IMR-90 (cell line): ENCODE measurements at regions not wholly inside any gene's neighbourhood (a gene's known extent, or its start where the extent isn't known, plus 50 kb on each side); places are given as distances from the start of the nearest gene placed in this dataset.

Source experiments
- BHLHE40 ChIP-seq: fragments of 150-350 bp; IDR thresholded peaks from 2 replicates; pipeline ENCODE4 v1.6.1; 2016; ENCODE audit warnings: mild to moderate bottlenecking, low read depth, low read length
- CEBPB ChIP-seq: IDR thresholded peaks from 2 replicates; pipeline ENCODE4 v1.6.1; 2012; ENCODE audit warnings: low read depth, low read length, improper control_type of control experiment
- FOS ChIP-seq: fragments of 150-350 bp; IDR thresholded peaks from 2 replicates; pipeline ENCODE4 v1.6.1; 2016; ENCODE audit warnings: low read depth, low read length
- MAFK ChIP-seq: IDR thresholded peaks from 2 replicates; pipeline ENCODE4 v1.6.1; 2012; ENCODE audit warnings: low read depth, low read length, improper control_type of control experiment
- MAZ ChIP-seq: IDR thresholded peaks from 2 replicates; pipeline ENCODE4 v1.6.1; 2012; ENCODE audit warnings: low read depth, mild to moderate bottlenecking, low read length, improper control_type of control experiment, moderate library complexity, borderline replicate concordance
- MXI1 ChIP-seq: IDR thresholded peaks from 2 replicates; pipeline ENCODE4 v1.6.1; 2012; ENCODE audit warnings: low read depth, mild to moderate bottlenecking, low read length, moderate library complexity, borderline replicate concordance
- NFE2L2 ChIP-seq: fragments of 150-350 bp; IDR thresholded peaks from 2 replicates; pipeline ENCODE4 v1.6.1; 2016; ENCODE audit warnings: low read depth, mild to moderate bottlenecking, low read length
- POLR2A ChIP-seq: IDR thresholded peaks from 2 replicates; pipeline ENCODE4 v1.6.1; 2012; ENCODE audit warnings: mild to moderate bottlenecking, low read depth, low read length
- RAD21 ChIP-seq: IDR thresholded peaks from 2 replicates; pipeline ENCODE4 v1.6.1; 2012; ENCODE audit warnings: low read length, improper control_type of control experiment
- RCOR1 ChIP-seq: IDR thresholded peaks from 2 replicates; pipeline ENCODE4 v1.6.1; 2012; ENCODE audit warnings: mild to moderate bottlenecking, low read length, improper control_type of control experiment; ENCODE audit not compliant: insufficient replicate concordance
- RFX5 ChIP-seq: IDR thresholded peaks from 2 replicates; pipeline ENCODE4 v1.8.0; 2012; ENCODE audit warnings: low read depth, mild to moderate bottlenecking, low read length, moderate library complexity
- SMC3 ChIP-seq: fragments of 150-350 bp; IDR thresholded peaks from 2 replicates; pipeline ENCODE4 v1.6.1; 2016; ENCODE audit warnings: low read depth, mild to moderate bottlenecking, antibody characterized with exemption, low read length, moderate library complexity
- TF ChIP-seq, protein P1 (sequence below): conservative IDR thresholded peaks from 2 replicates; pipeline ENCODE4 v1.5.1; 2012; ENCODE audit warnings: mild to moderate bottlenecking, low read depth, low read length, improper control_type of control experiment
- TF ChIP-seq, protein P2 (sequence below): fragments of 150-350 bp; IDR thresholded peaks from 2 replicates; pipeline ENCODE4 v1.6.1; 2017; ENCODE audit warnings: mild to moderate bottlenecking, antibody characterized with exemption, low read length, low read depth

DNA sequence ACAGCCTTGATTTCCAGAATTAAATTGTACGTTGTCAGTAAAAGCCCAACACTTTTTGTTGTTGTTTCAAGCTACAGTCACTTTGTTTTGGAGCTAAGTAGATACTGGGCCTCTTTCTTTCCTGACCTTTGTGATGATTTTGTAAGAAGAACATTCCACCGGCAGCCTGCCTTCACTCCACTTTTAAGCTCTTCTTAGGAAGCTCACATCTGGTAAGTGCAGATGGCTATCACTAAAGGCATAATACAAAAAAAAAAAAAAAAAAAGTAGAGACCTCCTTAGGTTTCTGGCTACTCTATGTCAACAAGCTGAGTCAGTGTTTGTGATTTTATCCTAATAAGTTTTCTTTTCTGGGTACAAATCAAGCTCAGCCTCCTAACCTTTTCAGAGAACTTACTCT lies 1922.1 kb upstream of the WWC1 start:
- TF ChIP-seq, protein P1, sequence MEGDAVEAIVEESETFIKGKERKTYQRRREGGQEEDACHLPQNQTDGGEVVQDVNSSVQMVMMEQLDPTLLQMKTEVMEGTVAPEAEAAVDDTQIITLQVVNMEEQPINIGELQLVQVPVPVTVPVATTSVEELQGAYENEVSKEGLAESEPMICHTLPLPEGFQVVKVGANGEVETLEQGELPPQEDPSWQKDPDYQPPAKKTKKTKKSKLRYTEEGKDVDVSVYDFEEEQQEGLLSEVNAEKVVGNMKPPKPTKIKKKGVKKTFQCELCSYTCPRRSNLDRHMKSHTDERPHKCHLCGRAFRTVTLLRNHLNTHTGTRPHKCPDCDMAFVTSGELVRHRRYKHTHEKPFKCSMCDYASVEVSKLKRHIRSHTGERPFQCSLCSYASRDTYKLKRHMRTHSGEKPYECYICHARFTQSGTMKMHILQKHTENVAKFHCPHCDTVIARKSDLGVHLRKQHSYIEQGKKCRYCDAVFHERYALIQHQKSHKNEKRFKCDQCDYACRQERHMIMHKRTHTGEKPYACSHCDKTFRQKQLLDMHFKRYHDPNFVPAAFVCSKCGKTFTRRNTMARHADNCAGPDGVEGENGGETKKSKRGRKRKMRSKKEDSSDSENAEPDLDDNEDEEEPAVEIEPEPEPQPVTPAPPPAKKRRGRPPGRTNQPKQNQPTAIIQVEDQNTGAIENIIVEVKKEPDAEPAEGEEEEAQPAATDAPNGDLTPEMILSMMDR, result no peak
- TF ChIP-seq MAZ (no peak), FOS (no peak), POLR2A (no peak), MAFK (no peak), RAD21 (no peak), BHLHE40 (no peak), CEBPB (no peak), RCOR1 (no peak), MXI1 (no peak), RFX5 (no peak), NFE2L2 (no peak), SMC3 (no peak)
- TF ChIP-seq, protein P2, sequence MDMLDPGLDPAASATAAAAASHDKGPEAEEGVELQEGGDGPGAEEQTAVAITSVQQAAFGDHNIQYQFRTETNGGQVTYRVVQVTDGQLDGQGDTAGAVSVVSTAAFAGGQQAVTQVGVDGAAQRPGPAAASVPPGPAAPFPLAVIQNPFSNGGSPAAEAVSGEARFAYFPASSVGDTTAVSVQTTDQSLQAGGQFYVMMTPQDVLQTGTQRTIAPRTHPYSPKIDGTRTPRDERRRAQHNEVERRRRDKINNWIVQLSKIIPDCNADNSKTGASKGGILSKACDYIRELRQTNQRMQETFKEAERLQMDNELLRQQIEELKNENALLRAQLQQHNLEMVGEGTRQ, result no peak
